NCI-H1105 (cell line): ENCODE measurements at regions not wholly inside any gene's neighbourhood (a gene's known extent, or its start where the extent isn't known, plus 50 kb on each side); places are given as distances from the start of the nearest gene placed in this dataset.

Experiments
- DNase-seq: peaks from one replicate; lab custom pipeline; 2025; lab: John Stamatoyannopoulos, UW

DNA sequence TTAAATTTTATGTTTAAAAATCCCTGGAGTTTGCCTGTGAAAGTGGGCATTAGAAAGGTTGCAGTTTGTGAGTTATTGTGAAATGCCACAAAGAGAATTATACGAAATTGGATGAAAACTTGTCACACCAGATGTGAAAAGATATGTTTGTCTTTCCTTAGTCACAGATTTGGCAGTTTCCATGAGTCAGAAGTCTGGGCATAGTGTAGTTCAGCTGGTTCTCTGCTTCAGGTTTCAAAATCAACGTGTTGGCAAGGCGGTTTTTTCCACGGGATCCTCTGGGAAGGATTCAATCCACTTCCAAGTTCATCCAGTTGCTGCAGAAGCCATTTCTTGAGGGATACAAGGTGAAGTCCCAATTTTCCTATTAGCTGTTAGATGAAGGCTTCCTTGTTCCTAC, 658.0 kb upstream of the CDH2 start:
- no peak for DNase-seq

- no peak for DNase-seq
Measured at GRCh38 chr18:28831908-28832307, 655.0 kb upstream of the CDH2 start.

DNA sequence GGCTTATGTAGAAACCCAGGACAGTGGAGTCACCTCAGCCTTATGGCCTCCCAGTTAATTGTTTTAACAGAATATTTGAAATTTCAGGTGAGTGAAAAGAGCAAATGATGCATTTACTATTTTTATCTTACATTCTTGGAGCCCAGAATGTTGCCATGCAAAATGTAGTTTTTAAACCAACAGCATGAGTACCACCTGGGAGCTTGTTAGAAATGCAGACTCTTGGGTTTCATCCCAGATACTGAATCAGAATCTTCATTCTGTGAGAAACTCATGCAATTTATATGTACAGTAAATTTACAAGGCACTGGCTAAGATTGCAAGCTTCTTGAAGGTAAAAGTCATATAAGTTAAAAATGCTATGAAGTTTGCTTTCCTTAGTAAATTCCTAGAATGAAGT, 654.5 kb upstream of the CDH2 start:
- no peak for DNase-seq

DNA sequence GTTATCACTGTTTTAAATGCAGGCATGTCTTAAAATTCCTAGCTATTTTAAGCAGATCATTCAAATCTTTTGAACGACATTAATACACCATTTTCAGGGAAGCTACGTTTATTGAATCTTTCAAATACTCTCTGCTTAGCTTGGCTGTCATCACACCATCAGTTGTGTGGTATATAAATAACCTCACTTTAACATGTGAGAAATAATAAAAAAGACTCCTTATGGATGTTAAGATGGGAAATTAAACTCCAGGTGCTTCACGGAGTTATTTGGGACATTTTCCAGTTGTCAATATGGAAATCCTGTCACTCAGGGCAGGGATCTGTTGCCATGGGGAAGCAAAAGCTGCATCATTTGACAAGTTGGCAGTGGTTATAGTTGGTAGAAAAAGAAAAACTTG, 649.2 kb upstream of the CDH2 start:
- no peak for DNase-seq

GRCh38 chr18:28824183-28824574, 647.2 kb upstream of the CDH2 start:
- DNase-seq: no peak

DNA sequence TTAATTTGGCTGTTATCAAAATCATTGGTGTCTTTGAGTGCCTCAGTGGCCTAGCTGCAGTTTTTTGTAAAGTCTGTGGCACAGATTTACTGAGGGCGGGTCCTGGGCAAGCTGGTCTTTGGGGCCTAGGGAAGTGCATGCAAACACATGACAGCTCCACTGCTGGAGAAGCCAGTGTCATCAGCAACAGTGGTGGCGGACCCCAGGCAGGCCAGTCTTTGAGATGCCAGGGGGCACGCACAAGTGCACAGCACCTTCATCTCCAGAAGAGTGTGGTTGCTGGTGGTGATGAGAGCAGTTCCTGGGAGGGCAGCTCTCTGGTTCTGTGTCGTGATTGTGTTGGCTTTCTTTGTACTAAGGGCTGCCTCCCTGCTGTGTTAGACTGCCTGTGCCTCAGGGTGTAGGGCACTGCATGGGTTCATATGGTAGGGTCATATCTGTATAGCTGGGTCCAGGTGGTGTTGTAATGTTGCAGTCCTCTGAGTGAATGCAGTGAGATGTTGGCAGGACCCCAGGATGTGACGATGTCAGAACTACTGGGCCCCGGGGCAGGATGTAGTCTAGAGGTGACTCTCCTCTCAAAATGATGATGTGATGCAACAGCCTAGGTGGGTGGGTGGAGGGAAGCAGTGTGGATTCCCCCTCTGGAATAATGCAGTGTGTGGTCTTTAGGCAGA, 646.7 kb upstream of the CDH2 start:
- no peak for DNase-seq

GRCh38 chr18:28820353-28820752, 643.4 kb upstream of the CDH2 start:
- DNase-seq: no peak

DNA sequence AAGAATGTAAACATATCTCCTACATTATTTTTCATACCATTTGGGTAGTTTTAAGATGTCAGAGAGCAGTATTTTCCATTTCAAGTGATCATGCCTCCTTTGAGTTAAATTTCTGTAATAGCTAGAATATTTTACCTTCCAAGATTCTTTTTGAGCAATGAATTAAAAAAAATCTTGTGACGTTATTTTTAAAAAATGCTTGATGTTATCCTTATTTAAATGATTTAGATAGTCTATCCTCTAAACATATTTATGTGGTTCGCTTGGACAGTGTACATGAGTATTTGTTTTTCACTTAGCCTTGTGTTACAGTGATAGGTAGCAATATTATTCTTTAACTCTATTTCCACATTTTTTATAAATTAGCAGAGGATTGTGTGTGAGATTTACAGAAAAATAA, 639.2 kb upstream of the CDH2 start:
- no peak for DNase-seq

DNA sequence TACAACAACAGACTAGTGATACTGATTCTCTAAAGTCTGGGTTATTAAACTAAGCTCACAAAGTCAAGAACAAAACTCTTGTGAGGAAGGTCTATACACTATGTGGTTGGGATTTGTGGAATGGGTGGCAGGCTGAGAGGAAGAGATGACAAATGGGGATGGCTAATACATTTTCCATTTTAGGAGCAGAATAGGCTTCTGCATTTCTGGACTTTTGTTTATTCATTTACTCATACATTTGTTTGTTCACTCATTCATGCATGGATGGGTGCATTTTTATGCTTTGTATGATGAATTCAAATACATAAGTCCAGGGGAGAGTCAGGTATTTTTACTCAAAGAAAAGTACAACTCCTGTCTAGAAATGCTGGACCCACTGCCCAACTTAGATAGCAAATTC, 637.4 kb upstream of the CDH2 start:
- DNase-seq: no peak

DNA sequence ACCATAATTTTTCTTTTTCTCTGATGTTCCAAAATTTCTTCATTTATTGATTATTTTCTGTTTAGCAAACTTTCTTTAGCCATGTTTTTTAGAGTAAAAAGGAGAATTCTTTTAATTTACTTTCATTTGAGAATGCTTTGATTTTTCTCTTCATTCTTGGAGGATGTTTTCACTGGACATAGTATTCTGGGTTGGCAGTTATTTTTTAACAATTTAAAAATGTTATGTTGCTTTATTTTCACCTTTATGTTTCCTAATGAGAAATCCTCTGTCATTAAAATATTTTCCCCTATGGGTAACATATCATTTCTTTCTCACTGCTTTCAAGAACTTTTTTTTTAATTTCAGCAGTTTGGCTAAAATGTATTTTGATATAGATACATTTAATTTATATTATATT, 631.4 kb upstream of the CDH2 start:
- no peak for DNase-seq

DNA sequence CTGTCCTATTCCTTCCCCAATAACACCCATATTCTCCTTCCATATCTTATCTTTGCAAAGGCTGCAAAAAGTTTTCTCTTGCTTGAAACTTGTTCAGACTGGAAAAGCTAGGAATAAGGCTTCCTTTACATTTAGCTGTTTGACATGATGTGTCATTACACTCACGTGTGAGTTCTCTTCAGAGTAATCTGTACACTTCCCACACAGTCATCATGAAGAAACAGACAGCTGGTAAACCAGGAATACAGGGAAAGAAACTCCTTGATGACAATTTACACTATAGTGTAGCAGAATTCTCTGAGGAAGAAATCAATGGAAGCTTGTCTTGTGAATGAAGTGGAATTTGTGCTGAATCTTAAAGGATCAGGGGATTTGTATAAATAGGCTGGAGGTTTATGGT, 628.6 kb upstream of the CDH2 start:
- DNase-seq: no peak

DNA sequence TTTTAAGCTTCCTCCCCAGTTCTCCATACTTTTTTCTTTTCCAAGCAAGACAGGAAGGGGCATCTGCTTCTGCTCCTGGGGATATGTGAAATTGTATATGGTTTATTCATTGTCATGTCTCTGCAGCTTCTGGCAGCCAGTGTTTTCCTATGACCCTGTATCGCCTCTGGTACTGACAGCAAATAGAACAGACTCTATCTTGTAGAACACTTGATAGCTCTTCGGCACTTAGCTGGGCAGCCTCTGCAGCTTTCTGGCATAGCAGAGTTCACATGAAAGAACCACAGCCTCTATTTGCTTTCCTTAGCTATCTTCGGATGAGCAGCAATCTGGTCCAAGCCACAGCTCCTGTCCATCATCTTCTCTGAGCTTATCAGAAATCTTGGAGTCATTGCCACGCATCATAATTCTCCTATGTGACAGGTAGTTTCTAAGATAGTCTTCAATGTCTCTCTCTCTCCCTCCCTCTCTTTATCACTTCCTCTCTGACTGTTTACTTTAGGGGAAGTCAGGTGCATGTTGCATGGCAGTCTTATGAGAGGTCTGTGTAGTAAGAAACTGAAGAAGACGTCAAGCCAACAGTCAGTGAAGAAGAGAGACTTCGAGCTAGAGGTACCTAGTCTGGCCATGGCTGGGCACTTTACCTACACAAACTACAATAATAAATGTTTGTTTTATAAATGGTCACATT, 627.7 kb upstream of the CDH2 start:
- DNase-seq: no peak

- DNase-seq: no peak
Measured at GRCh38 chr18:28802546-28802945, 625.6 kb upstream of the CDH2 start.

GRCh38 chr18:28801876-28802275, 624.9 kb upstream of the CDH2 start:
- no peak for DNase-seq

DNA sequence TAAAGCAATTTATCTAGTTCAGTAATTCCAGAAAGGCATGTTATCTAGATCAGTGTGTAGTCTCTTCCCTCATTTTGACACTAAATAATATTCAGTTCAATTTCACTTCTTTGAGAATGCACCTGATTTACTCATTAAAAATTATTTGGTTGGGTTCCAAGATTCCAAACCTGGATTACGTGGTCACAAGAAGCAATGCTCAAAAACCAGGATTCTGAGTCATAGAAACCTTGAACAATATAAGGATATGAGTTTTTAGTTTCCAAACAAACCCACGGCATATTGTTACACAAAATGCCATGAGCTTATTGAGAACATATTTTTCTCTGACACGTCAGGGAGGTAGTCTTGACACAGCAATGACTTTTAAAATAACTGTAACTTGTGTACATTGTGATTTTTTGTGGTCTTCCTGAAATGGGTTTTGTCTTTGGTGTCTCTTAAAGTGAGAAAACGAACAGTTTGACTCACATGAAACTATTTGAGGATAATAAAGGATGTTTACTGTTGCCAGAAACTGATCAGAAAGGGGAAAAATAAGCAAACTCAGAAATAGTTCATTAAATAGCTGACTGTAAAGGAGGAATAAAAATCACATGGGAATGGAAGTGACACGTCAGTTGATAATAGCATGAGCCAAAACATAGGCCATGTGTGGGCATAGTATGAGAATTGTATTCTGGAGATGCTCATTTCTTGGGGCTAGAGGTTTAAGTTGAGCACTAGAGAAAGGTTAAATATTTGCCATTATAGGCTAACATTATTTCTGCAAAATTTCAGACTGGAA, 617.7 kb upstream of the CDH2 start:
- DNase-seq: no peak

GRCh38 chr18:28793901-28794300, 617.0 kb upstream of the CDH2 start:
- DNase-seq: no peak

DNA sequence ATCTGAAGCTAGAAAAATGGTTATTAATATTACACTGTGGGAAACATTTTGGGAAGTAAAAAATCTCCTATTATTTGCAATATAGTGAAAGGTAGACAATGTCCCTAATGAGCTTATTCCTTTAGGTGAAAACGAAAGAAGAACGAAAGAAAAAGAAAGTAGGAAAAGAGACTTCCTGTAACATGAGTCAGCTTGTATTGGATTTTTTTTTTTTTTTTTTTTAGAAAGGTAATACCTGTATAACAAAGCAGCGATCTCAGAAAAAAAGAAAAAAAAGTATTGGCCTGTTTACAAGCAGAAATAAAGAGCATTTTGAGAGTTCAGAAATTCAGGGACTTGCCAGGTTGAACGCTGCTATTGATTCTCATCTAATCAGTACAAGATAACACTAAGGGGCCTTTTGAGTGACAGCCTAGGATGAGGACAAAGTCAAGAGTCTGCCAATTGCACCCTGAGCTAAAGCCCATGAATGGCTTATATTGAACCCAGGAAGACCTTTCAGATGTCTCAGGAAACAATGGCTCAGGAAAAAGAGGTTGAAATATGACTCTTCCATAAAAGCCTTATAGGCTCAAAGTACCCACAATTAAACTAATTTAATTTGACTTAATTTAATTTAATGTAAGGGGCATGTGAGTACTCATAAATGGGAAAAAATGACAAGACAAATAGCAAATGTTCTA, 615.6 kb upstream of the CDH2 start:
- DNase-seq: peak; percentile 21

DNA sequence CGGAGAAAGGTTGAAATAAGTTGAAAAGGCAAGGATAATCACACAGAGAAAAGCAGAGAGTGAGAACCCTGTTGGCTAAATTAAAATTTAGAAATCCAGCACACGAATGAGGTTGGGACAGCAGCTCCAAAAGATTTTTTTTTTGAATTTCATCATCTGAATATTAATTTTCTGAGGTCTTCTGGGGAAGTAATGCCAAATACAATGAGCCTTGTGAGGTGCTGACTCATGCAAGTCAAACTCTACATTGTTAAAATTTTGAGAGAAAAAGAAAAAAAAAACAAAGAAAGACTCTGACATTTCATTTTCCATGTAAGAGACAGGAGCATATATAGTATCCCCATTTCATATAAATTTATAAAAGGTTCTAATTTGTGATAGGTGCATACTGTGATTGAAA, 614.2 kb upstream of the CDH2 start:
- DNase-seq: no peak

GRCh38 chr18:28789502-28789901, 612.6 kb upstream of the CDH2 start:
- DNase-seq: no peak

GRCh38 chr18:28786926-28787325, 610.0 kb upstream of the CDH2 start:
- DNase-seq: no peak

GRCh38 chr18:28781616-28782362, 604.9 kb upstream of the CDH2 start:
- DNase-seq: no peak

- DNase-seq: no peak
Measured at GRCh38 chr18:28778706-28779105, 601.8 kb upstream of the CDH2 start.
